ENCODE measurements at regions not wholly inside any gene's neighbourhood (a gene's known extent, or its start where the extent isn't known, plus 50 kb on each side); places are given as distances from the start of the nearest gene placed in this dataset.

GRCh38 chr6:10276660-10277287, 138.1 kb downstream of the TFAP2A start:
- TF ChIP-seq, protein P1, sequence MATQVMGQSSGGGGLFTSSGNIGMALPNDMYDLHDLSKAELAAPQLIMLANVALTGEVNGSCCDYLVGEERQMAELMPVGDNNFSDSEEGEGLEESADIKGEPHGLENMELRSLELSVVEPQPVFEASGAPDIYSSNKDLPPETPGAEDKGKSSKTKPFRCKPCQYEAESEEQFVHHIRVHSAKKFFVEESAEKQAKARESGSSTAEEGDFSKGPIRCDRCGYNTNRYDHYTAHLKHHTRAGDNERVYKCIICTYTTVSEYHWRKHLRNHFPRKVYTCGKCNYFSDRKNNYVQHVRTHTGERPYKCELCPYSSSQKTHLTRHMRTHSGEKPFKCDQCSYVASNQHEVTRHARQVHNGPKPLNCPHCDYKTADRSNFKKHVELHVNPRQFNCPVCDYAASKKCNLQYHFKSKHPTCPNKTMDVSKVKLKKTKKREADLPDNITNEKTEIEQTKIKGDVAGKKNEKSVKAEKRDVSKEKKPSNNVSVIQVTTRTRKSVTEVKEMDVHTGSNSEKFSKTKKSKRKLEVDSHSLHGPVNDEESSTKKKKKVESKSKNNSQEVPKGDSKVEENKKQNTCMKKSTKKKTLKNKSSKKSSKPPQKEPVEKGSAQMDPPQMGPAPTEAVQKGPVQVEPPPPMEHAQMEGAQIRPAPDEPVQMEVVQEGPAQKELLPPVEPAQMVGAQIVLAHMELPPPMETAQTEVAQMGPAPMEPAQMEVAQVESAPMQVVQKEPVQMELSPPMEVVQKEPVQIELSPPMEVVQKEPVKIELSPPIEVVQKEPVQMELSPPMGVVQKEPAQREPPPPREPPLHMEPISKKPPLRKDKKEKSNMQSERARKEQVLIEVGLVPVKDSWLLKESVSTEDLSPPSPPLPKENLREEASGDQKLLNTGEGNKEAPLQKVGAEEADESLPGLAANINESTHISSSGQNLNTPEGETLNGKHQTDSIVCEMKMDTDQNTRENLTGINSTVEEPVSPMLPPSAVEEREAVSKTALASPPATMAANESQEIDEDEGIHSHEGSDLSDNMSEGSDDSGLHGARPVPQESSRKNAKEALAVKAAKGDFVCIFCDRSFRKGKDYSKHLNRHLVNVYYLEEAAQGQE (IDR thresholded peaks at IDR 0.05; ENCODE audit: low read depth), result no peak
- TF ChIP-seq TAF1 (IDR thresholded peaks at IDR 0.05; ENCODE audit: low read depth) (no peak), MAX (IDR thresholded peaks at IDR 0.05) (no peak), EGR1 (IDR thresholded peaks at IDR 0.05) (no peak), NFIC (IDR thresholded peaks at IDR 0.05) (no peak), EP300 (IDR thresholded peaks at IDR 0.05; ENCODE audit: borderline replicate concordance) (no peak), USF1 (IDR thresholded peaks at IDR 0.05) (no peak), CEBPB (IDR thresholded peaks at IDR 0.05) (no peak)

DNA sequence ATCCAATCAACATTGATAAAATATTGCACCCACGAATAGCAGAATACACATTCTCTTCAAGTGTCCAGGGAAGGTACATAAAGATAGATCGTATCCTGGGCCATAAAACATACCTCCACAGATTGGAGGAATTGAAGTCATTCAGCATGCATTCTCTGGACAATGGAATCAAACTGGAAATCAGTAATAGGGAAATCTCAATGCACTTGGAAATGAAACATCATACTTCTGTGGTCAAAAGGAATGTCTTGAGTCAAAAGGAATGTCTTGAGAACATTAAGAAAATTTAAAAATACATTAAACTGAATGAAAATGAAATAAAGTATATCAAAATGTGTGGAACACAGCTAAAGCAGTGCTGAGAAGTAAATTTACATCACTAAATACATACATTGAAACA, 138.8 kb downstream of the TFAP2A start:
- TF ChIP-seq CREB1 (IDR thresholded peaks at IDR 0.05; ENCODE audit: low read depth) (no peak), MAX (IDR thresholded peaks at IDR 0.05) (no peak), FOXM1 (IDR thresholded peaks at IDR 0.05; ENCODE audit: borderline replicate concordance, low read depth) (no peak), CEBPB (IDR thresholded peaks at IDR 0.05) (no peak), TEAD4 (IDR thresholded peaks at IDR 0.05) (no peak), ZBTB7A (IDR thresholded peaks at IDR 0.05; ENCODE audit: low read depth) (no peak), USF1 (IDR thresholded peaks at IDR 0.05) (no peak), YY1 (IDR thresholded peaks at IDR 0.05; ENCODE audit: low read depth) (no peak), RAD21 (IDR thresholded peaks at IDR 0.05; ENCODE audit: low read depth) (no peak)
- TF ChIP-seq, protein P1 (IDR thresholded peaks at IDR 0.05; ENCODE audit: low read depth), result no peak

GRCh38 chr6:10272591-10272990, 142.3 kb downstream of the TFAP2A start:
- TF ChIP-seq NFIC (IDR thresholded peaks at IDR 0.05), result no peak
- no peak for TF ChIP-seq RAD21 (IDR thresholded peaks at IDR 0.05; ENCODE audit: low read depth)
- TF ChIP-seq MAX (IDR thresholded peaks at IDR 0.05), result no peak
- TF ChIP-seq USF1 (IDR thresholded peaks at IDR 0.05), result no peak
- no peak for TF ChIP-seq TEAD4 (IDR thresholded peaks at IDR 0.05)

DNA sequence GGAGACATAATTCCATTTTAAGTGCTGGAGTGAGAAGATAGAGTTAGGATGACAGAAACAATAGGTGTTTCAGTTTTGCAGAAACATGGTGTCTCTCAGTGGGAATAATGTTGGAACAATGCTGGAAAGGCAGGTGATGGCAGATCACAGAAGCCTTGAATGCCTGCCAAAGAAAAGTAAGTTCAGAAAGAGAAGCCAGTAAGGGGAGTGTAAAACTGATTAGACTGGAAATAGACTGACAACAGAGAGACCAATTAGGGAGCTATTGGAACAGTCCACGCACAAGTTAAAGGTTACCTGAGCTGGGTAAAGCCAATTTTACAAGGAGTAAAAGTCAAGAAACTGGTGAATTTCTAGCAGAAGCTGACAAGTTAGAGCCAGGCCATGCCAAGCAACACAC, 142.9 kb downstream of the TFAP2A start:
- TF ChIP-seq NFIC (IDR thresholded peaks at IDR 0.05) (no peak), TCF12 (IDR thresholded peaks at IDR 0.05; ENCODE audit: low read depth) (no peak), CREB1 (IDR thresholded peaks at IDR 0.05; ENCODE audit: low read depth) (no peak), TEAD4 (IDR thresholded peaks at IDR 0.05) (no peak), EGR1 (IDR thresholded peaks at IDR 0.05) (no peak), TAF1 (IDR thresholded peaks at IDR 0.05; ENCODE audit: low read depth) (no peak), YY1 (IDR thresholded peaks at IDR 0.05; ENCODE audit: low read depth) (no peak), EP300 (IDR thresholded peaks at IDR 0.05; ENCODE audit: borderline replicate concordance) (no peak), CEBPB (IDR thresholded peaks at IDR 0.05) (no peak), FOXM1 (IDR thresholded peaks at IDR 0.05; ENCODE audit: borderline replicate concordance, low read depth) (no peak), ZBTB7A (IDR thresholded peaks at IDR 0.05; ENCODE audit: low read depth) (no peak), RAD21 (IDR thresholded peaks at IDR 0.05; ENCODE audit: low read depth) (no peak), MAX (IDR thresholded peaks at IDR 0.05) (no peak), USF1 (IDR thresholded peaks at IDR 0.05) (no peak)
- TF ChIP-seq, protein P1 (IDR thresholded peaks at IDR 0.05; ENCODE audit: low read depth), result no peak

Data from Ishikawa (cell line).